ENCODE measurements at regions not wholly inside any gene's neighbourhood (a gene's known extent, or its start where the extent isn't known, plus 50 kb on each side); places are given as distances from the start of the nearest gene placed in this dataset.
"Not testable (repeated sequence)": the region's sequence is repeated elsewhere in the genome, so short reads cannot be mapped to it uniquely, and the experiment has no call there.

DNA sequence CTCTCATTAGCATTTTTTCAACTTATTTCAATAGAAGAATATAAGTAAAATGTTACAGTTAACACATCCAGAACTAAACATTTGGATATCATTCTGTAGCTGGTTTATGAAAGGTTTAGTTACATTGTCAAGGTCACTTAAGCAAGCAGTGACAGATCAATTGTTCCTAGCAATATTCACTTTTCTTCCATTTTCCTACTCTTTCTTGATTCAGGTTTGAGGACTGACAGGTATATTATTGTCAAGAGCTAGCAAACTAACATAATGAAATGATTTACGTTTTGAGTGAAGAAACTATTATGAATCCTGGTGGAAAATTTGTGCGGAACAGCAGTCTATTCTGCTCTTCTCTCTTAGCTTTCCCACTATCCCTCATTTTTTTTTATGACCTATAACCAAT, 220.4 kb upstream of the ADGRL4 start:
- DNase-seq (ENCODE audit: low spot score) = no peak
- ATAC-seq = no peak

DNA sequence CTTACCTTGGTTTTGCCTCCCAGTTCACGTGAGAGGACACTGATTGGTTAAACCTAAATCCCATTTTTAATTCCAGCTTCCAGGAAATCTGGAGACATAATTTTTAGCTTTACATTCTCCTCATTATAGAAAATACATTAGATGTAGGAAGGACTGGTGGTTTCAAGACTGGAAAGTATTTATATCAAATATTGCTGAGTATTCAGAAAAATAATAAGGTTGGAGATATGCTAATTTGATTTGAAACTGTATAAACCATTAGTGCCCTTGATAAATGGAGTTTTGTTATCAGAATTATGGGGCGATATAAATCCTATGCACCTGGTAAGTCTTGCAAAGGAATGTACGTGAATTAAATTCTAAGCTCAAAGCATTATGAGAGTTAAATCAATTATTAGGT, 218.0 kb upstream of the ADGRL4 start:
- intact Hi-C loops (cut with DNase I) = loop anchor here (10.0 kb wide), 1 partner anchor 830 kb away; no protein-coding TSS in a partner anchor
- ATAC-seq (no peak), DNase-seq (ENCODE audit: low spot score) (no peak)

More for the DNA sequence above, 220.4 kb upstream of the ADGRL4 start:
- intact Hi-C loops (cut with DNase I) = loop anchor here (10.0 kb wide), 1 partner anchor 832 kb away; no protein-coding TSS in a partner anchor

DNA sequence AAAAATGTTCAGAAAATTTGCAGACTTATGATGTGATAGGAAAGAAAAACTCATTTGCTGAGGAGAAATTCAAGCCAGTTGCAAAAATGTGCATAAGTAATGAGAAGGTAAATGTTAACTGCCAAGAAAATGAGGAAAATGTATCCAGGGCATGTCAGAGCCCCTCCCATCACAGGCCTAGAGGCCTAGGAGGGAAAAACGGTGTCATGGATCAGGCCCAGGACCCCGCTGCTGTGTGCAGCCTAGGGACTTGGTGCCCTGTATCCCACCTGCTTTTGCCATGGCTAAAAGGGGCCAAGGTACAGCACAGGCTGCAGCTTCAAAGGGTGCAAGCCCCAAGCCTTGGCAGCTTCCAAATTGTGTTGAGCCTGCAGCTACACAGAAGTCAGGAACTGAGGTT, 214.0 kb upstream of the ADGRL4 start:
- intact Hi-C loops (cut with DNase I) = loop anchor here (10.0 kb wide), 1 partner anchor 826 kb away; no protein-coding TSS in a partner anchor
- ATAC-seq (no peak), DNase-seq (ENCODE audit: low spot score) (no peak)

DNA sequence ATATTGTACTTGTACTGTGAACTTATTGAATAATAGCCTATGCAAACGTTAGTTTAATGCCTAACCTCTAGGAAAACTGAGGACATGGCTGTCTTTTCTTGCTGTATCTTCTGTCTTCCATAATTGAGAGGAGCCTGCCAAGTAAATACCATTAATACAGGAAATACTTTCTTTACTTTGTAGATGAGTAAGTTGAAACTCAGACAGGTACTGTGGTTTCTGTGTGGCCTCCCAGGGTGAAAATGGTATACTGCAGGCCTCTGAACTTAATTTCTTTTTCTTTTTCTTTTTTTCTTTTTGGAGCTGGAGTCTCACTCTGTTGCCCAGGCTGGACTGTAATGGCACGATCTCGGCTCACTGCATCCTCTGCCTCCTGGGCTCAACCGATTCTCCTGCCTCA, 208.8 kb upstream of the ADGRL4 start:
- DNase-seq (ENCODE audit: low spot score) (no peak), ATAC-seq (no peak)
- intact Hi-C loops (cut with DNase I) = no loop called here

DNA sequence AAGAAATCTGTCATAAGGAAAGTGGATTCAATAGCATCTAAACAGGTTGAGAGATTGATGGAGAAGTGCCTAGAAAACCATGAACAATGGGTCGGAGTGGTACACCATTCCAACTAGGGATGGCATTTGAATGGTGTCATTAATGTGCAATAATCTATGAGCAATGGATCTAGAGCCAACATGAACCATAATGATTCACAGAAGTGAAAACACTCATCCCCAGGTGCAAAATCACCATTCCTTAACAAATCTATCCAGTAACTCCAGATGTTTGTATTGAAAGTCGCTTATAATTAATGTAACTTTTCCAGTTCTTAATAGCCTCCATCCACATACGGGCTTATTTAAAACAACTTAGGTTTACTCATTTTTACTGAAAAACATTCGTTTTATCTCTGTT, 201.3 kb upstream of the ADGRL4 start:
- DNase-seq (ENCODE audit: low spot score) (no peak), ATAC-seq (no peak)
- intact Hi-C loops (cut with DNase I) = no loop called here

DNA sequence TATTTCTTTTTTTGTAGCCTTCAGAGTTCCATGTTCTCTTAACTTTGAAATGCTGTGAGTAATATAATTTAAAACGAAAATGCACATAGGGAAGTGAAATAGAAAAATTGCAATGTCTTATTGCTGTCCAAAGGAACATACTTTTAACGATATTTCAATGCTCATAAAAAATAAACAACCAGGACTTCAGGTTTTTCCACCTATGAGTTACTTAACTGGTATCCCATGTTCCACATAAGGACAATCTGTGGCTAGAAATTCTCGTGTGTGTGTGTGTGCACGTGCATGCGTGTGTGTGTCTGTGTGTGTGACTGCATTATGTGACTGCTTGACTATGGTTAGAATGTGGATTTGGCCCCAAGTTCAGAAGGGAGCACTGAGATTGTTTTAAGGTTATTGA, 200.8 kb upstream of the ADGRL4 start:
- intact Hi-C loops (cut with DNase I) = no loop called here
- no peak for ATAC-seq

DNA sequence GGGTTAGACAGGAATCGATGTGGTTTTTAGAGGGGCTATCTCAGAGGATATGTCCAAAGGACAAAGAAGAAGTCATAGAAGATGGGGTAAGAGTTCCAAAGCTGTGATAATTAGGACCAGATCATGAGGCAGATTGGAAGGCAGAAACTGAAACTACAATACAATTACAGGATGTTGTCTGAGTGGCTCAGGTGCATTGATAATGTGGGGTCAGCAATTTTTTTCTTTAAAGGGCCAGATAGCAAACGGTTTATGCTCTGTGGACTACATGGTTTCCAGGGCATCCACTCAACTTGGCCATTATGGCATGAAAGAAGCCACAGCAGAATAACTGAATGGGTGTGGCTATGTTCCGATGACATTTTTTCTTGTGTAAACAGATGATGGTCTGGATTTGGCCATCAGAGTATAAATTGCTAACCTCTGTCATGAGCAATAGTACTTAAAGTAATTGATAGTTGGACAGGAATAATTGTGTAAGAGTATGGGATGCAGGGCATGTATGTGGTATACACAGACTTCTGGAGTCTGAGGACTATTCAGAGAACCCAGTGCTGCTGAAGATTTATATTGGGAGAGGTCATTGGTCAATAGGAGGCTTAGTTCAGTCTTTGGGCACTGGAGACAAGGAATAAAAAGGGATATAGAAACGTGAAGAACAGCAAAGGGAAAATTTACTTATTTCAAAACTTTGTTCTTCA, 198.4 kb upstream of the ADGRL4 start:
- DNase-seq (ENCODE audit: low spot score) (no peak), ATAC-seq (no peak)
- intact Hi-C loops (cut with DNase I) = no loop called here

More for the DNA sequence above, 200.8 kb upstream of the ADGRL4 start:
- DNase-seq (ENCODE audit: low spot score) = no peak

DNA sequence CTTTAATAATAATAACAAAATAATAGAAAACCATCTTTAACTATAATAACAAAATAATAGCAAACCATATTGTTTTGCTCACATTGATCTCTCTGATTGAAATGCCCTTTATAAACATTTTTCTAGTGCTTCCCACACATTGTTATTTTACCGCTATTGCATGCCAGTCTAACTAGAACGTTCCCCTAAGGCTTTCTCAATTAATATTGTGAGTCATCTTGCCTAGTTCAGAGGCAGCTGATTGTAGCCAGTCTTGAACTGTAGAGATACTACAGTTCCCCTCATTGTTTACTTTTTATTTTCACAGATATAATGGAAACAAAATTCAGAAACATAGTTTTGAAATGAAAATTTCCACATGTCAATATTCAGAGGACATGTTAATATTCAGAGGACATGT, 192.3 kb upstream of the ADGRL4 start:
- intact Hi-C loops (cut with DNase I) = no loop called here
- DNase-seq (ENCODE audit: low spot score) (no peak), ATAC-seq (no peak)

DNA sequence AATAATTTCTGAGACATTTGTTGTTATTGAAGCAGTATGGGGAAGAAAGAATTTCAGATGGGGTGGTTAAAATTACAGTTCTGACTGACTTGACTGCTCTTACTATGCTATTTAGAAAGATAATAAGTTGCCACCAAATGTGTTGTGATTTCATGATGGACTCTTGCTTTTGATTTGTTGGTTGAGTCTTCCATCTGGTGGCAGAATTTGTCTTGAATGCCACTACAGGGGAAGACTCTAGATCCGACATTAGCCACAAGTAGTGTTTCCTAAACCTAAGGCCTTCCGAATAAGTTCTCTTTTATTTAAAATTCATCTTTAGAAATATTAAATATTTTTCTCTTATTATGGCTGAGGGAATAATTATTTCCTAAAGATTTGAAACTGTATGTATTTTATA, 190.9 kb upstream of the ADGRL4 start:
- intact Hi-C loops (cut with DNase I) = no loop called here
- no peak for DNase-seq (ENCODE audit: low spot score)
- no peak for ATAC-seq

DNA sequence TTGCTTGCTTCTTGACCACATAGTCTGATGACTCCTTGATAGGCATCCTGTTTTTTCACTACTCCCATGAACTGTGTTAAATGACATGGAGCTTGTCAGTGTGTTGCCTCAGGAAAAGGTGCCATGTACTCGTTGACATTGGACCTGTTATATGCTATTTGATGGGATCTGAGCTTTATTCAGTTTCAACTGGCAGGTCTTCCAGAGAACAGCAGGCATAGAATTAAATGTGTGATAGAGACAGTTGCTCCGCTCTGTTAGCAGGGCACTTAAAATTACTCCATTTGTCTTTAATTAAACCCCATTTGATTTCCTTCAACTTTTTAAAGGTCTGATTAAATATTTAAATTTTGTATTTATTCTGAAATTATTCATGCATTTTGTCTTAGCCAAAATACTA, 189.7 kb upstream of the ADGRL4 start:
- no peak for ATAC-seq
- no peak for DNase-seq (ENCODE audit: low spot score)
- intact Hi-C loops (cut with DNase I) = no loop called here

DNA sequence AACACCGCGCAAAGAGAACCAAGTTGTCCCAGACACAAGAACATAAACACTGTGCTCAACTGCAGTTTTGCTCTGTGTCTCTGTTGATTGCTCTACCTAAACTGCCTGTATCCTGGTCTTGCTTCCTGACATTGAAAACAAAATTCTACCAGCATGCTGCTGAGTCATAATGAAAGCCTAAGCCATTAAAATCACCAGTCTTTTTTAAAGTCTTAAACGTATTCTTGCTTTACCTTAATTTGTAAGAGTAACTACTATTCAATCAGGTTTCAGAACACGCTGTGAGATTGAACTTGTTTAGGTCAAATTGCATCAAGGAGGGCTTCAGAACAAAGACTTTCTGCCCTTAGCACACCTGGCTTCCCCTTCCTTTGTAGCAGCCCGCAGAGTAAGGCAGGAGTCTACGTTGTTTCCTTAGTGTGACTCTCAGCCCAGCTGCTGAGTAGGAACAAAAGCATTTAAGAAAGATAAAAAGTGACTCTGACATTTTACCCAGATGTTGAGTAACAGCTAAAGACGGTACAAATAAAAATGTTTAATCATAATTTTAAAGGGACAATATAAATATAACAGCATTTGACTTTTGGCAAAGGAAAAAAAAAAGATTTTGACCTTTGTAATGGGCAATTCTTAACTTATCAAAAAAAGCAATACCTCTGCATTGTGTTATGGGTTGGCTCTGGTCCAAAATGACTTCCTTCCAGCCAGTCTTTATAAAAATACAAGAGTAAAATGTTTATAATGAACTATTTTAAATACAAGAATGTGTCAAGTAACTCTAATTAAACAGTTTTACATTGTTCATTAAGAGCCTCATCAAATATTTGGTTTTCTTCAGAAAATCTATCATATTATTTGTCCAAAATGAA, 186.9 kb upstream of the ADGRL4 start:
- intact Hi-C loops (cut with DNase I) = no loop called here
- DNase-seq (ENCODE audit: low spot score) (no peak), ATAC-seq (no peak)

DNA sequence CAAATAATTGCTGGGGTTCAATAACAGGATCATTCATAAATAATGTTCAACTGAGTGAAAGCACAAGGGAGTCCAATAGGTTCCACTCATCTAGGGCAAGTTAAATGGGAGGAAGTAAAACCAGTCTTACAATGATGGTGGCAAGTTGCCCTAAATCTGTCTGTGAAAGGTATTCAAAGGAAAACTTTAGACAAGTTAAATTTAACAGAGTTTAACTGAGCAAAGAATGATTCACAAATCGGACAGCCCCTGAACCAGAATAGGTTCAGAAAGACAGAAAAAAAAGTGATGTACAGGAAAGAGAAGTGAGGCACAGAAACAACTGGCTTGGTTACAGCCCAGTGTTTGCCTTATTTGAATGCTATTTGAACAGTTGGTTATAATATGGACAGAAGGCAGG, 183.5 kb upstream of the ADGRL4 start:
- no peak for ATAC-seq
- intact Hi-C loops (cut with DNase I) = no loop called here
- no peak for DNase-seq (ENCODE audit: low spot score)

DNA sequence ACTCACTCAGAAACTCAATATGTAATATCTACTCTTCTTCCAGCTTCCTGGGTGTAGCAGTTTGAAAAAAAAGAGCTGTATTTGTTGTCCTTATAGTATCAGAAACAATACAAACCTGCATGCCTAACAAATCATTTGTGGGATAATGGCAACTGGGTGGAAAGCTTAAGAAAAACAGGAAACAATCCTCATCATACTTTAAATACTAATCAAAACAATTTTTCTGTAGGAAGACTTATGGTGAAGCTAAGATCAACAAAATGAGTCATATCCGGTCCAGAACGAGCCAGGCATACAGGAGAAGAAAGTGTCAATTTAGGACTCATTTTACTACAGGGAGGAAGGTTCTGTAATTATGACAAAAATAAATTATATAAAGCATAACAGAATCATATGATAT, 181.8 kb upstream of the ADGRL4 start:
- no peak for ATAC-seq
- DNase-seq (ENCODE audit: low spot score) = no peak
- intact Hi-C loops (cut with DNase I) = no loop called here

DNA sequence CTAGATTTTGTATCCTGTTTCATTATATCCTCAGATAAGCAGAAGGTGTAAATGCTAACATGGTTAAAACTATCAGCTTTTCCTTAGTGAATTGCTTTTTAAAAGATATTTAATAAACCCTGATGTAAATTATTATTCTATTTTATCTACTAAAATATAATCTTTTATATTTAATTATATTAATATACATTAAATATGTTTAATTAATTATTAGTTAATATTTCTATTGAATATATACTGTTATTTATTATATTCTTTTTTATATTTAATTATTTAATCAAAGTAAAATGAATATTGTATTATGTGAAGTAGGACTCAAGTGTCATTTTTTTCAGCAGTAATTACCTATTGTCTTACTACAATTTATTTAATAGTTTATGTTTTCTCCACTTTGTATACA, 179.7 kb upstream of the ADGRL4 start:
- intact Hi-C loops (cut with DNase I) = no loop called here
- no peak for ATAC-seq
- no peak for DNase-seq (ENCODE audit: low spot score)

DNA sequence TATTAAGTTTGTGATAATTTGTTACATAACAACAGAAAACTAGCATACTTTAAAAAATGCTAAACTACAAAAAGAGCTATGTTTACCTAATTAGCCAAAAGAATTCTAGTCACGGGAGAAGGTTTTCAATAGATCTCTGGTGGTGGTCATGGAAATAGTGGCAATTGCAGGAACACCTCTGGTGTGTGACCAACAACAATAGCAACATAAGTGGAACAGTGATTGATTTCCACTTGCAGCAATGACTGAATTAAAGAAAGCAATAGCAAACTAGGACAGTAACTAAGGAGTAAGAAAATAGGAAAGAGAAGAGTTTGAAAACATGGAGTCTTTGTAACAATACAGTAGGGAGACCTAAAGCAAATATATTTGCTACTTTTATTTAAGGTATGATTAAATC, 171.3 kb upstream of the ADGRL4 start:
- DNase-seq (ENCODE audit: low spot score) (no peak), ATAC-seq (no peak)
- intact Hi-C loops (cut with DNase I) = no loop called here

DNA sequence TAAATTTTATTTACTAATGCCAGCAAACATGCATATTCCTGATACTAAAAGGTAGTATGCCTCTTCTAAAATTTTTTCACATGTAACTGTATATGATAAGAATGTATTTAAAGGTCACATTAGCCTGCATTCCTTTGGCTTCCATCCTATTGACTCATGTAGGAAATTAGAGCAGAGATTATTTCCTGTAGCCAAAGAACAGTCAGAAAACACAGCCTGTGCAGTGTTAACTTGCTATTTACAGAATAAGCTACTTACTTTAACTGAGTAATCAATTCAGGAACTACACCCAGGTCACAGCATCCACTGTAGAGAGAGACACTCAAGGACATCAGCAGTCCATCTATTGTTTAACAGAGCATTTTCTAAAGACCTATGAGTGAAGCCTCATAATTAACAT, 154.5 kb upstream of the ADGRL4 start:
- no peak for DNase-seq (ENCODE audit: low spot score)
- no peak for ATAC-seq
- intact Hi-C loops (cut with DNase I) = no loop called here

DNA sequence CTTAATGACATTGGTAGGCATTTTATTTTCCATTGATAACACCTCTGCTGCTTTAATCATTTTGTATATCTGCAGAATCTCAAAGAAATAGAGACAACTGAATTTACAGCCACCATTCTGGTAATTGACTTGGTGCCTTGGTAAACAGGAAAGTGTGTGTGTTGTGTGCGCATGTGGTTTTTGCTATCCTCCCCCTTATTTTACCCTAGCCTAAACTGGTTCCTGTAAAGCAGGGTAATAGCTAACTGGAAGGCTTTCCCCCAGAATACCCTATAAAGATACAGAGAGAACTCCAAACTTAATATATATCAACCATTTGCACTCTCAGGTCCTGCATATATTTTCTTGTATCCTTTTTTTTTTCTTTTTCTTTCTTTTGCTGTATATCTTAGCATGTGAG, 149.5 kb upstream of the ADGRL4 start:
- intact Hi-C loops (cut with DNase I) = no loop called here
- no peak for DNase-seq (ENCODE audit: low spot score)
- ATAC-seq = no peak

DNA sequence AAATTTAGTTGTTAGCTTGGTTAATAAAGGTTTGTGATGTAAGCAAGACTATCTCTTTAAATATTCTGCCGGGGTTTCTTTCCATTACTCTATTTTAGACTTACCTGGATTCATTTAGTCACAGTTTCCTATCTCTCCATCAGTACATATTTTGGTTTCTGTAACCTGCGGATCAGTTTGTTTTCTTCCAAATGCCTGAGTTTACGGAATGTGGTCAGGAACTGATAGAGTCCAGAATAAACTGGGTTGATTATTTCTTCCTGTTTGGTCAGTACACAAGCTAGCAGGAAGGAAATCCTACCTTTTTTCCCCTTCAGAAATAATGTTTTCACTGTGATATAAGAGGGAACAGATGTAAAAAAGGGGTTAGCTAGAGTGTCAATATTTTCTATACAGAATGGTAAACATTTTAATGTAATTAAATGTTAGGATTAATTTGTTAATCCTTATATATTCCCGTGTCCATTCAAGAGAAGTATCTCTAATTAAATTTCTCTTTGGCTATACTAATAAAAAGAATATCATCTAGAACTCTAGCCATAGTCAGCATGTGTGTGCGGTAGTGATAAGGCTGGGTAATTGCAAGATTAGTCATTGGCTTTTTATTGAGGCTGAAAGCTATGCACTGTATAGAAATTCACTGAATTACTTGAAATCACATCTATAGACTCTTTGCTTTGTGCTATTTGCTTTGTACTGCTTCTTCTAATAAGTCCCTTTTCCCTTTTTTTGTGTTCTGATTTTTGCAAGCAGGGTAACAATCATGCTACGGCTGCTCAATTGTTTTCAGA, 144.7 kb upstream of the ADGRL4 start:
- intact Hi-C loops (cut with DNase I) = no loop called here
- no peak for ATAC-seq

DNA sequence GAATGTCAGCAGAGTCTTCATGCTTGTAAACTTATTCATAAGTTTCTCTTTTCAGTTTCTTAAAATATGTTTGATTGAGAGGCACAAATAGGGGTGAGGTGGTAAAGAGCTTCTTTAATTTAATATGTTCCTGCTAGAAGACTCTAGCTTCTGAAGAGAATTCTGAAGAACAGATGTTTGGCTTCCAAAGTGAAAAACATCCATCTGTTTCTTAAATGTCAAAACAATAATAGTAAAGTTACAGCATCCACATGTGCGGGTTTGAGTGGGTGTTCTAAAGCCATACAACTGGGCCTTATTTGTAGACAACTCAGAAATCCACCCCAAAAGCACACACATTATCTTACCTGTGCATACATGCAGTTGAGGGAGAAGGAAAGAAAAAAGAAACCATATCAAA, 144.0 kb upstream of the ADGRL4 start:
- DNase-seq (ENCODE audit: low spot score) (no peak), ATAC-seq (no peak)
- intact Hi-C loops (cut with DNase I) = no loop called here

More for the DNA sequence above, 144.7 kb upstream of the ADGRL4 start:
- DNase-seq (ENCODE audit: low spot score) = no peak

DNA sequence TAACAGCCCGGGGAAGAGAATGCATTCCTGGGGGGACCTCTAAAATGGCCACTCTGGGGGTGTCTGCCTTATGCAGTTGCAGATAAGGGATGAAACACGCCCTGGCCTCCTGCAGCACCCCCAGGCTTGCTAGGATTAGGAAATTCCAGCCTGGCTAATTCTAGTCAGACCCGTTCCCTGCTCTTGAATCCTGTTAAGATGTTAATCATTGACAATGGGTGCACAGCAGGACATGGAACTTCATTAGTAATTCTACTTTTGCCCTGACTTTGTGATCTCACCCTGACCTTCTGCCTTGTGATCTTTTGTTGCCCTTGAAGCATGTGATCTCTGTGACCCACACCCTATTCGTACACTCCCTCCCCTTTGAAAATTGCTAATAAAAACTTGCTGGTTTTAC, 131.7 kb upstream of the ADGRL4 start:
- intact Hi-C loops (cut with DNase I); ATAC-seq: not testable (repeated sequence)

More for the DNA sequence above, 131.7 kb upstream of the ADGRL4 start:
- DNase-seq (ENCODE audit: low spot score) = not testable (repeated sequence)
